ENCODE measurements at regions not wholly inside any gene's neighbourhood (a gene's known extent, or its start where the extent isn't known, plus 50 kb on each side); places are given as distances from the start of the nearest gene placed in this dataset.
"Not testable (repeated sequence)": the region's sequence is repeated elsewhere in the genome, so short reads cannot be mapped to it uniquely, and the experiment has no call there.

DNA sequence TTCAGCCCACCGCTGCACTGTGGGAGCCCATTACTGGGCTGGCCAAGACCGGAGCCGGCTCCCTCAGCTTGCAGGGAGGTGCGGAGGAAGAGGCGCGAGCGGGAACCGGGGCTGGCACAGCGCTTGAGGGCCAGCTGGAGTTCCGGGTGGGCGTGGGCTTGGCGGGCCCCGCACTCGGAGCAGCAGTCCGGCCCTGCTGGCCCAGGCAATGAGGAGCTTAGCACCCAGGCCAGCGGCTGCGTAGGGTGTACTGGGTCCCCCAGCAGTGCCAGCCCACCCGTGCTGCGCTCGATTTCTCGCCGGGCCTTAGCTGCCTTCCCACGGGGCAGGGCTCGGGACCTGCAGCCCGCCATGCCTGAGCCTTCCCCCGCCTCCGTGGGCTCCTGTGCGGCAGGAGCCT lies 307.8 kb upstream of the DUSP10 start:
- H3K4me3 Mint-ChIP-seq; H3K4me1 Mint-ChIP-seq (ENCODE audit: low read depth); H3K9me3 Mint-ChIP-seq (ENCODE audit: low read depth); H3K27ac Mint-ChIP-seq; H3K36me3 Mint-ChIP-seq; H3K27me3 Mint-ChIP-seq: not testable (repeated sequence)

DNA sequence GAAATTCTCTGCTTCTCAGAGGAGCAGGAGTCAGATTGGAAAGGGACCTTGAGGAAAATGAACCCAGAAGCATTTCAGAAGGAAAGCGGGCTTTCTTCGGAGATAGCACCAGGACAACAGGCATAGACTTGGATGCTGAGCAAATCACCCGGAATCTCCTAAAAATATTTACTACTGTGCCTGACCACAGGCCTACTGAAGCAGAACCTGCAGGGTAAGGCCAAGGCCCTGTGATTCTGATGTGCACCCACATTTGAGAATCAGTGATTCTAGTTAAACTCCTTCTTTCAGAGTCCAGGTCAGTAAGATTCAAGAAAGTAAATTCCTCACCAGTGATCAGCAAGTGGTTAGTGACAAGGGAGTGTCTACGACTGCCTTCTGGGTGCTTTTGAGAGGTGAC lies 307.3 kb upstream of the DUSP10 start:
- no peak overlapping the region for H3K27ac Mint-ChIP-seq
- no peak overlapping the region for H3K4me3 Mint-ChIP-seq
- H3K27me3 Mint-ChIP-seq = no peaks in the 10 kb centered on the region
- H3K36me3 Mint-ChIP-seq = no peaks in the 10 kb centered on the region
- no peaks in the 10 kb centered on the region for H3K9me3 Mint-ChIP-seq (ENCODE audit: low read depth)
- H3K4me1 Mint-ChIP-seq (ENCODE audit: low read depth) = peaks cover 4% of the 10 kb centered on the region

DNA sequence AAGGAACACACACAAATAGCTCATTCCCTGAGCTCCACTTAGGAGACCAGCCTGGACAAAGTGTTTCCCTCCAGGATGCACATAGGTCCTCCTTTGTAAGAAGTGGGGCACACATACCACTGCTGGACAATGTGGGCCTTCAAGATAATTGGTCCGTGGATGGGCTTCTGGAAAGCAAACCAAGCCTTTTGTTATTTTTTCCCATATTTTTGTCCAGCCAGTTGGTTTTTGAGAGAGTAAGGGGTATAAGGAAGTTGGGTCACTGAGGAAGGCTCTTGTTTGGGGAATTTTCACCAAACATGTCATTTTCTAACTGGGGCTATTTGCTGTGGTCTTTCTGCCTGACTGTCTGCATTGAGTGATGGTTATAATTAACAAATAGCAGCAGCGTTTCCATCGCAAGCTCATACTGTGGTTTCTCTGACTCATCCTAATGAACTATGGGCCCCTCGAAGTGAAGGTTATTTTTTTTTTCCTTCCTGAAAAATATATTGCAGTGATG lies 306.3 kb upstream of the DUSP10 start:
- H3K4me1 Mint-ChIP-seq (ENCODE audit: low read depth) = peaks cover 4% of the 10 kb centered on the region

DNA sequence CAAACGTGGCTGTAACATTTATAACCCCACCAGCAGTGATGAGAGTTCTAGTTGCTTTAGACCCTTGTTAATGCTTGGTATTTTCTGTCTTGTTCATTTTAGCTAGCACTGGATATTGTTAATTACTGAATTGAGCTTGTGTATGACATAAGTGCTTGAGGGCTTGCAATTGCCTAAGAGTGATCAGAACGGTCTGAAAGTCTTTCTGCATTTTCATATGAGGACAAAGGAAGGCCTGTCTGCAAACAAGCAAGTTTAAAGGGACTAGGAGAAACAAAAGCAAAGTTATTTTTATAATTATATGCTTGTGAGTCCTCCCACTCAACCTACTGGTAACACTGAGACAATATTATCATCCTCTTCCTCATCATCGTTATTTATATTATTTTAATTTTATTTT lies 305.5 kb upstream of the DUSP10 start:
- no peak overlapping the region for H3K27ac Mint-ChIP-seq
- H3K4me1 Mint-ChIP-seq (ENCODE audit: low read depth) = peaks cover 4% of the 10 kb centered on the region
- no peaks in the 10 kb centered on the region for H3K27me3 Mint-ChIP-seq
- no peak overlapping the region for H3K4me3 Mint-ChIP-seq
- H3K36me3 Mint-ChIP-seq = no peaks in the 10 kb centered on the region
- no peaks in the 10 kb centered on the region for H3K9me3 Mint-ChIP-seq (ENCODE audit: low read depth)

More for the DNA sequence above, 306.3 kb upstream of the DUSP10 start:
- no peaks in the 10 kb centered on the region for H3K36me3 Mint-ChIP-seq
- no peaks in the 10 kb centered on the region for H3K27me3 Mint-ChIP-seq
- no peak overlapping the region for H3K27ac Mint-ChIP-seq
- H3K9me3 Mint-ChIP-seq (ENCODE audit: low read depth) = no peaks in the 10 kb centered on the region
- H3K4me3 Mint-ChIP-seq = no peak overlapping the region

DNA sequence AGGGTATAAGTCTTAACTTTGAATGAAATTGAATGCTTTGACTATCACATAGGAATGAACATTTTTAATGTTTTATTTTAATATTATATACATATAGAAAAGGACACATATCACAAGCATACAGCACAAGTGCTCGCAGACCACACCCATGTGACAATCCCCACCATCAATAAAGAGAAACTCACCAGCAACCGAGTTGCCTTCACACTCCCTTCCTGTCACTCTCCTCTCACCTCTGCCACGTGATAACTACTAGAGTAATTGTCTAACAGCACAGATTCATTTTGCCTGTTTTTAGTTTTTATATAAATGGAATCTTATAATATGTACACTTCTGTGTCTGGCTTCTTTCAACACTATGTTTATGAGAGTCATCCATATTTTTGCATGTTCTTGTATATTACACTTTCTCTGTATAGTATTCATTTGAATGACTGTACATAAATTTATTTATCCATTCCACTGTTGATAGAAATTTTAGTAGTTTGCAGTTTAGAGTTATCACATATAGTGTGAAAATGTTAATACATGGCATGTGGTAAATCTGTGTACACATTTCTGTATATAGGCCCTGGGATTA lies 304.9 kb upstream of the DUSP10 start:
- H3K4me1 Mint-ChIP-seq (ENCODE audit: low read depth) = peaks cover 4% of the 10 kb centered on the region
- H3K9me3 Mint-ChIP-seq (ENCODE audit: low read depth) = no peaks in the 10 kb centered on the region
- H3K4me3 Mint-ChIP-seq = no peak overlapping the region
- H3K27ac Mint-ChIP-seq = no peak overlapping the region
- no peaks in the 10 kb centered on the region for H3K27me3 Mint-ChIP-seq
- no peaks in the 10 kb centered on the region for H3K36me3 Mint-ChIP-seq

DNA sequence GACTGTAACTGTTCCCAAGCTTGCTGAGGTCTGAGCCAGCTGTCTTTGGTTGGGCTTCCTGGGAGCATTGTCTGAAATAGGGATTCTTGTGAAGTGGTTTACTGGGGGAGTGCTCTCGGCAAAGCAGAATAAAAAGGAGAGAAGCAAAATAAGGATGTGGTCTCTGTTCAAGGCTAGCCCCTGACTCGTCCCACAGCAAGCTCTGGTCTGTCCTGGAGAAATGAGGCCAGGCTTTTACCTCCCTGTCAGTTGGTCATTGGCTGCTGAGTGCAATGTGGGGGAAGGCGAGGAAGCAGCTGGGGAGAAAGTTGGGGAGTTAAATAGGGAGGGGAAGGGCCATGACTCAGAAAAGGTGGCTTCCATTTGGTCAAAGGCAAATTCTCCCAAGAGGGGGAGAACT lies 303.9 kb upstream of the DUSP10 start:
- H3K27ac Mint-ChIP-seq = no peak overlapping the region
- no peaks in the 10 kb centered on the region for H3K9me3 Mint-ChIP-seq (ENCODE audit: low read depth)
- no peaks in the 10 kb centered on the region for H3K36me3 Mint-ChIP-seq
- peaks cover 4% of the 10 kb centered on the region for H3K4me1 Mint-ChIP-seq (ENCODE audit: low read depth)
- H3K4me3 Mint-ChIP-seq = no peak overlapping the region
- H3K27me3 Mint-ChIP-seq = no peaks in the 10 kb centered on the region

DNA sequence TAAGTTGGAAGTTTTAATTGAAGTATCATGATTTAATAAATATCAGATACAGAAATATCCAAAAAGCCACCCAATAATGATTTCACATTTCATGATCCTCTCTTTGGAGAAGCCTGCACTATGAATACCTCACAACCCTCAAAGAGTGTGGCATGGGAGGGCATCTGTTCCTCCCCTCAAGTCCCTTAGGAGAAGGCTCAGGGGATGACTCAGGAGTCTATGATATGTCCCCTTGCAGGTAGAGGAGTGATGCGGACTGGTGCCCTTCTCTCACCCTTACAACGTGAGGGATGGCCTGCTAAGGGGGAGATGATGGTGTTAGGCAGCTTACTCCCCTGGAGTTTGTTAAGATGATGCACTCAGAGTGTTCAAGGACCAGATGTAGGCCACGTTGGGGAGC lies 303.3 kb upstream of the DUSP10 start:
- H3K27ac Mint-ChIP-seq = no peak overlapping the region
- peaks cover 4% of the 10 kb centered on the region for H3K4me1 Mint-ChIP-seq (ENCODE audit: low read depth)
- H3K36me3 Mint-ChIP-seq = no peaks in the 10 kb centered on the region
- H3K4me3 Mint-ChIP-seq = no peak overlapping the region
- H3K27me3 Mint-ChIP-seq = no peaks in the 10 kb centered on the region
- H3K9me3 Mint-ChIP-seq (ENCODE audit: low read depth) = no peaks in the 10 kb centered on the region

DNA sequence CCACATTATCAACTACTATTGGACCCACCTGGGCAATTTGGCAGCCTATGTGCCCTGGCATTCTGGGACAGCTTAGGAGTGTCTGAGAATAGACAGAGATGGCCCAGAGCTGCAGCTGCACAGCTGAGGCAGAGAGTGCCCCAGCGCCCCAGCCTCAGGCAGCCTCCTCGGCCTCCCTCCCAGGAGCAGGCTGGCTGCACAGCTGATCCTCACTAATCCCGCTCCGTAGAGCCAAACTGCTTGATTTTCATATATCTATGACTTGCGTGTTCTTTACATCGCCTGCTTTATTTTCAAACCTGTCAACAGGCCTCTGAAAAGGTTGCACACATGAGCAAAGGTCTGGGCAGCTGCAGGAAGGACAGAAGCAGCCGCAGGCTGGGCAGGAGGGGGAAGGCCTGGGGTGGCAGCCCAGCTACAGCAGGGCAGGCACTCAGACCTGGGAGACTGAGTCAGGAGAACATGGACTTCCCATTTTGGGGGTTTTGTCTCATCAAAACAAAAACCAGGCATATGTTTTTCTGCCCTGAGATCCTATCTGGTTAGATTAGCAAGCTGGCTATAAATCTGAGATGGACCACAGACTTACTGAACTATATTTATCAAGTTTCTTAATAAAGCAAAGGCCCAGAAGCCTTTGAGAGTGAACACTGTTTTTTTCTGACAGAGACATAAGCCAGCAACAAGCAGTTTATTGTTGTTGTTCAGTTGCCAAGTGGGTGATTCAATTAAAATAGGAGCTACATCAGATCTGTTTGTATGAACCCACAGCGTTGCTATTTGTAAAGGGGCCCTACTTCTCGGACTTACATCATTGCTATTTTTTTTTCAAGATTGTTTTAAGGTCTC lies 301.8 kb upstream of the DUSP10 start:
- Mint-ChIP-seq H3K27me3 (no peaks in the 10 kb centered on the region), H3K27ac (no peak overlapping the region), H3K36me3 (no peaks in the 10 kb centered on the region), H3K9me3 (ENCODE audit: low read depth) (no peaks in the 10 kb centered on the region), H3K4me3 (no peak overlapping the region), H3K4me1 (ENCODE audit: low read depth) (peaks cover 4% of the 10 kb centered on the region)

DNA sequence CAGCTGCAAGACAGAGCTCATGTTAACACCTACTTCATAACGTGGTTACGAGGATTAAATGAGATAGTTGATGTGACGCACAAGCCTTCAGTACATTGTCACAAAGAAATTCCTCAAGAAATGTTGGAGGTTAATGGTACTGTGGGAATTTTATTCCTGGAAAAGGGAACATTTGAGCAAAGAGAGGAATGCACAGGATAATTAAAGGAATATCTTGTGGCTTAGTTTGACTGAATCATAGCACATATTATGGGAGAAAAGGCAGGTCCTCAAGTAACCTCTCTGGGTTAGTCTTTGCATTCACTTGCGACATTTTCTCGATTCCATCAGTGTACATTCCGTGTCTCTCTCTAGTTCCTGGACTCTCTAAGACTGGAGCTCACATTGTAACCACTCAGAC lies 300.2 kb upstream of the DUSP10 start:
- peaks cover 4% of the 10 kb centered on the region for H3K27me3 Mint-ChIP-seq
- H3K36me3 Mint-ChIP-seq = no peaks in the 10 kb centered on the region
- no peak overlapping the region for H3K27ac Mint-ChIP-seq
- H3K4me3 Mint-ChIP-seq = no peak overlapping the region
- H3K9me3 Mint-ChIP-seq (ENCODE audit: low read depth) = no peaks in the 10 kb centered on the region
- H3K4me1 Mint-ChIP-seq (ENCODE audit: low read depth) = no peaks in the 10 kb centered on the region

DNA sequence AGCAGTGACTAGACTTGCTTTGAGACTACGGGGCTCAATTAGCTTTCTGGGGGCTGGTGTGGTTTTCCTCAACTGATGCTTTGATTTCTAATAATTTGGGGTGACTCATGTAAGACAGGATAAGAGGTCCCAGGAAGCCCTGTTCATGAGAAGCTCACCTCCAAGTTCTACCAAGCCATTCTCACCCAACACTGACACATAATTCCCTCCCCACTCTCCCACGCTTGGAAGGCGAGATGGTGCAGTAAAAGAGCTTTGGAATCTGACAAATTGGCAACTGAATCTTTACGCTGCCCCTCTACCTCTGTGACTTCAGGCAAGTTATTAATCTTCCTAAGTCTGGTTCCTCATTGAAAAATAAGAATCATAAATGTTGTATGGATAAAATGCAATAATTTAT lies 299.1 kb upstream of the DUSP10 start:
- Mint-ChIP-seq H3K27me3 (peaks cover 7% of the 10 kb centered on the region), H3K27ac (no peak overlapping the region), H3K4me1 (ENCODE audit: low read depth) (no peaks in the 10 kb centered on the region), H3K9me3 (ENCODE audit: low read depth) (no peaks in the 10 kb centered on the region), H3K36me3 (no peaks in the 10 kb centered on the region), H3K4me3 (no peak overlapping the region)

DNA sequence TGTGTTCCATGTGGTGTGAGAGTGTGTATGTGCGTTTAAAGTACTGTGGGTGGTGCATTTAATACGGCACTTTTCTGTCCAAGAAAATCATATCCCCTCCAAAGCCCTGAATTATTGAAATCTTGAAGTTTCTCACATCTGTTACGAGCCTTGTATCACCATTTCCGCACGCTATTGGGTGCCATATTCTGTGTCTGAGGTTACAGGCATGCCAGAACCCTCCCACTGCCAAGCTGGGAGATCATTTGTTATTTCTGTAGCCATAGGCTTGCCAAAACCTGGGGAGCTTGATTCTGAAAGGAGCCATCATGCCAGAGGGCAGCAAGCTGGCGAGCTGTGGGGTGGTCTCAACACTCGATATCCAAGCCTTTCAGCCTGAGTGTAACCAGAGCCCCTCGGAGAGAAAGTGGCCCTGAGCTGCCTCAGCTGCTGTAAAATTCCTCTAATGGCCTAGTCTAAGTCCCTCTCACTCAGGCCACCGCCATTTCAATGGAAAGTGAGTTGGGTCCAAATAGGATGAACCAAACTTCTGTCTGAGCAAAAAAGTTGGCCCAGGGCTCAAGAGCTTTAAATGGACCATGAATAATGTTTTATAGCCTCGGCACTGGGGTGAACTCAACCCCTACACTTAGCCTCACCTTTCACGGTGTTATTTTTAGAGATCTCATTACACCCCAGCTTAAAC lies 298.4 kb upstream of the DUSP10 start:
- H3K4me3 Mint-ChIP-seq = no peak overlapping the region
- H3K27me3 Mint-ChIP-seq = peaks cover 7% of the 10 kb centered on the region
- no peaks in the 10 kb centered on the region for H3K9me3 Mint-ChIP-seq (ENCODE audit: low read depth)
- H3K27ac Mint-ChIP-seq = no peak overlapping the region
- no peaks in the 10 kb centered on the region for H3K36me3 Mint-ChIP-seq
- H3K4me1 Mint-ChIP-seq (ENCODE audit: low read depth) = no peaks in the 10 kb centered on the region

DNA sequence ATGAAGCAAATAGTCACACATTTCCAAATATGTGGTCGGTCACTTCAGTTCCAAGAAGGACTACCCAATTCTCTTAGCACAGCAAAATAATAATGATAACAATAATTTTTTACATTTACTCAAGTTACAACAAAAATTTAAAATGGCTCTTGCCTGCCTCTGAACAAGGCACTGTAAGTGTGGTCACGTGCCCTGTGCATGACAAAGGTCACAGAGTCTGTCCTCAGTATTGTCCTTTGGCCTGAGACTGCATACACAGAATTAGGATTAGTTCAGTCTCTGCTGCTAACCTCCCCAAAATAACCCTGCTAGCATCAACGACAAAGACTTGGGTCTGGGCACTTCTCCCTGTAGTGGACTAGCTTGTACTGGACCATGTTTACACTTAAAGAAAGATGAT lies 297.1 kb upstream of the DUSP10 start:
- Mint-ChIP-seq H3K4me1 (ENCODE audit: low read depth) (no peaks in the 10 kb centered on the region), H3K27ac (no peak overlapping the region), H3K36me3 (no peaks in the 10 kb centered on the region), H3K9me3 (ENCODE audit: low read depth) (no peaks in the 10 kb centered on the region), H3K27me3 (peaks cover 7% of the 10 kb centered on the region), H3K4me3 (no peak overlapping the region)

DNA sequence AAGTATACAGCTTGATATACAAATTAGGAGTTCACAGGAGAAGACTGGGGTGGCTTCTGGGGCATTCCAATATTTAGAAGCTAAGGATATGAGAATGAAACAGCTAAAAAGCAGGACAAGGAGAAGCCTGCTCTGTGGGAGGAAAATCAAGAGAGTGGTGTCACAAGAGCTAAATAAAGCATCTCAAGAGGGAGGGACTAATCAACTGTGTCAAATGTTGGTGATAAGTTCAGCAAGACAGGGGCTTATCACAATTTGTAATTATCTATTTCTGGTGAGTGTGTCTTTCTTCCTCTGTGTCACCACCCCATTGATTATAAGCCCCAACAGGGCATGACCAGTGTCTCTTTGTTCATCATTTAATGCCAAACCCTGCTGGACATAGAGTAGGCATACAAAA lies 295.8 kb upstream of the DUSP10 start:
- no peak overlapping the region for H3K4me3 Mint-ChIP-seq
- H3K27ac Mint-ChIP-seq = no peak overlapping the region
- no peaks in the 10 kb centered on the region for H3K4me1 Mint-ChIP-seq (ENCODE audit: low read depth)
- no peaks in the 10 kb centered on the region for H3K36me3 Mint-ChIP-seq
- no peaks in the 10 kb centered on the region for H3K9me3 Mint-ChIP-seq (ENCODE audit: low read depth)
- H3K27me3 Mint-ChIP-seq = peaks cover 7% of the 10 kb centered on the region

DNA sequence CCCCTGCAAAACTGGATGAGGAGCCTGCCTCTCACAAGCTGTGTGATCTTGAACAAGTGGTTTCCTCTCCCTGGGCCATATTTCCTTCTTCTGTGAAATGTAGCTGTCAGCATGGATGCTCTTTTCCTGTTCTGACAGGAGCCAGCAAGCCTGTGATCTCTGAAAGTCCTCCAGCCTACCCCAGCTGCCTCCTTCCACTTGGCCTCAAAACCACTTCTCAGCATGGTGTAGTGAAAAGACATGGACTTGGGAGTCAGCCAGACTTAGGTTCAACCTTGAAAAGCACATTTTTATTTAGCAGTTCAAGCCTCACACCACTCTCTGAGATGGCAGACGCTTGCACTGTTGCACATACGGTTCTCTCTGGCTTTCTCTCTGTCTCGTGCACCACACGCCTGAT lies 292.9 kb upstream of the DUSP10 start:
- Mint-ChIP-seq H3K9me3 (ENCODE audit: low read depth) (no peaks in the 10 kb centered on the region), H3K4me3 (no peak overlapping the region), H3K27ac (no peak overlapping the region), H3K36me3 (no peaks in the 10 kb centered on the region), H3K27me3 (peaks cover 7% of the 10 kb centered on the region), H3K4me1 (ENCODE audit: low read depth) (no peaks in the 10 kb centered on the region)

DNA sequence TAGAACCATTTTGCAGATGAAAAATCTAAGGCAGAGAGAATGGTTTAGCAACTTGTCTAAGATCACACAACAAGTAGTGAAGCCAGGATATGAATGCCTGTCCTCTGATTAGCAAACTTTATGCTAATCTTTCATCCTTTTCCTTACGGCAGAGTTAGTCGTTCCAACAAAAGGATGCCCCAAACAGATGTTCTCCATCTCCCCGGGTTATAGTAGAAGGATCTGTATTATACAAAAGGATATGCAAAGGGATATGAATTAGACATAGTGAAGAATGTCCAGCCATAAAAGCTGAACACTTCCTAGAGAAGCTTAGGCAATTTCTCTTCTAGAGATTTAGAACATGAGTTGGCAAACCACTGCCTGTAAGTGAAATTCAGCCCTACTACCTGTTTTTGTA lies 291.6 kb upstream of the DUSP10 start:
- Mint-ChIP-seq H3K9me3 (ENCODE audit: low read depth) (no peaks in the 10 kb centered on the region), H3K4me3 (no peak overlapping the region), H3K36me3 (no peaks in the 10 kb centered on the region), H3K4me1 (ENCODE audit: low read depth) (no peaks in the 10 kb centered on the region), H3K27ac (no peak overlapping the region), H3K27me3 (peaks cover 7% of the 10 kb centered on the region)
